NCI-H345 treated with DMSO at 0.1 percent for 48 hours (cell line): ENCODE measurements at regions not wholly inside any gene's neighbourhood (a gene's known extent, or its start where the extent isn't known, plus 50 kb on each side); places are given as distances from the start of the nearest gene placed in this dataset.
"Not testable (repeated sequence)": the region's sequence is repeated elsewhere in the genome, so short reads cannot be mapped to it uniquely, and the experiment has no call there.

Experiments used
- DNase-seq: peaks from one replicate; lab custom pipeline; 2025; ENCODE audit not compliant: unreplicated experiment; lab: John Stamatoyannopoulos, UW

GRCh38 chr22:46026899-46027210 is 49.9 kb upstream of the WNT7B start:
- DNase-seq, result no peak

GRCh38 chr22:46027211-46028105 is 50.5 kb upstream of the WNT7B start:
- DNase-seq, result no peak

DNA sequence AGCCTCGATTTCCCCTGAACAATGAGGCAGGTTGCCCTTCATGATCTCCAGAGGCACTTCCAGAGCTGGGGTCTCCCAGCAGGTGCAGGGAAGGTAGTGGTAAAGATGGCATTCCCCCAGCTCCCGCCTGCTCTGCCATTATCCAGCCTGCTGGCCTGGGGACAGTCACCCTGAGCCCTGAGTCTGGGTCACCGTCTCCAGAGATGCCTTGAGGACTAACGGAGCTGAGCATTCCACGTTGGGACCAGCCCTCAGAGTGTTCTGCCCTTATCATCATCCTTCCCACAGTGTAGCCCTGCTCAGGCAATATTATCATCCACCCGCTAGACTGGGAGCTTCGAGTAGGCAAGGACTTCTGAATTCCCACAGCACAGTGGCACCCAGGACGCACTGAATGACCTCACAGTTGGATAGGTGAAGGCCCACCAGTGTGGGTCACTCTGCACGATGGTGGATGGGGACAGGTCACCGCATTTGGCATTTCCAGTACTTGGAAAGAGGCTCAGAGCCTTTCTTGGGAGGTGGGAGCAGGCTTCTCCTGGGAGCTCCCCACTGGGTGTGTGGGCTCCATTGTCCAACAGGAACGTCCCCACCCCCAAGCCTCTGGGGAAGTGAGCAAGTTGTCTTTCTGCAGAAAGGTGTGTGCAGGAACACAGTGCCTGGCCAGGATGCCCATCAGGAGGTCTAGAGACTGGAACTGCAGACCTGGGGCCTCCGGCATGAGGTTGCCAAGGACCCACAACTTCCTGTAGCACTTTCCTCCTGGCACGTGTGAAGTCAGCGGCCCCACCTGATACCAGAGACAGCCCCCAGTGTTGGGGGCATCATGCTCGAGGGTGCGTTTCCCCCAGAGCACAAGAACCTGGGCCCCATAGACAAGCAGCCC is 51.4 kb upstream of the WNT7B start:
- no peak for DNase-seq

DNA sequence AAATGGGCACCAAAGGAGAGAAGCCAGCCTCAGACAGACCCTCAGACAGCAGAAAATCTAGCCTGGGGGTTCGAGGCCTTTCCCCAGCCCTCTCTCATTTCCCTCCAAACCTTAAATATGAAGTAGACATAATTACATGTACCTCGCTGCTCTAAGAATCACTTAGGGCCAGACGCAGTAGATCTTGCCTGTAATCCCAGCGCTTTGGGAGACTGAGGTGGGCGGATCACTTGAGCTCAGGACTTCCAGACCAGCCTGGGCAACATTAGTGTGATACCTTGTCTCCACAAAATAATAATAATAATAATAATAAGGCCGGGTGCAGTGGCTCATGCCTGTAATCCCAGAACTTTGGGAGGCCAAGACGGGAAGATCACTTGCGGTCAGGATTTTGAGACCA is 52.1 kb upstream of the WNT7B start:
- no peak for DNase-seq

- DNase-seq, result no peak
These were observed 52.7 kb upstream of the WNT7B start for GRCh38 chr22:46029574-46030200.

DNA sequence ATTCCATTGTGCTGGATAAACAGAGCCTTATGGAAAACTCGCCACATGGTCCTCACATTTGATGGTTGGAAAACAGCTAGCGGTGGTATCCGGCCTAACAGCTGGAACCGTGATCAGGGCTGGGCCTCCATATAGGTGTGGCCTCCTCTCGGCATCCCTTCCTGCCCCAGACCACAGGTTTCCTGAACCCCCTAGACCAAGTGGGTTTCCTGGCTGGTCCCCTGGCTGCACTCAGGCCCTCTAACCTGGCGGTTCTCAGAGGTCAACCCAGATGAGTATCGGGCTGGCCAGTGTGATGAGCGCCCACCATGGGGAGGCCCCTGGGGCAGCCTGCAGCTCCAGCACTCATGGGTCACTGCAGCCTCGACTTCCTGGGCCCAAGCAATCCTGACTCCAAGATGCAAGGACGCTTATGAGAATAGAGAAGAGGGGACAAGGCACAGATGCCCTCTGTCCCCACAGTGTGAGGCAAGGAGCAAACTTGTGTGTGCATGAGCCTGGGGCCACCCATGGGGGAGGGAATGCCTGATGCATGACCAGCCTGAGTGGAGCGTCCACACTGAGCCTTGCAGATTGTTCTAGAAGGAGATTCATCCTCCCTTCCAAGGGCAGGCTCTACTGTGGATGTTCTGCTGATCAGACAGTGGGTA is 53.4 kb upstream of the WNT7B start:
- no peak for DNase-seq

DNA sequence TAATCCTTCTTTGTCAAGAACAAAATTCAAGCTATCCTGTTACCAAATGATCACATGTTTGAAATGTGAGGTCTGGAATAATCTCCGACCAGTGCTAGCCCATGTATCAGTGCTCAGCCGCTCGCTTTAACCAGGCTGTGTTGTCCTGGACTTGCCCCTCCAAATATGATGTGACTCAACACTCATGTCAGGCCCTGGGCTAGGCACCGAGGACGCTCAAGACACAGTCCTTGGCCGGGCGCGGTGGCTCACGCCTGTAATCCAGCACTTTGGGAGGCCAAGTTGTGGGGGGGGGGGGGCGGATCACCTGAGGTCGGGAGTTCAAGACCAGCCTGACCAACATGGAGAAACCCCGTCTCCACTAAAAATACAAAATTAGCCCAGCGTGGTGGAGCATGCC is 54.1 kb upstream of the WNT7B start:
- DNase-seq, result no peak

DNA sequence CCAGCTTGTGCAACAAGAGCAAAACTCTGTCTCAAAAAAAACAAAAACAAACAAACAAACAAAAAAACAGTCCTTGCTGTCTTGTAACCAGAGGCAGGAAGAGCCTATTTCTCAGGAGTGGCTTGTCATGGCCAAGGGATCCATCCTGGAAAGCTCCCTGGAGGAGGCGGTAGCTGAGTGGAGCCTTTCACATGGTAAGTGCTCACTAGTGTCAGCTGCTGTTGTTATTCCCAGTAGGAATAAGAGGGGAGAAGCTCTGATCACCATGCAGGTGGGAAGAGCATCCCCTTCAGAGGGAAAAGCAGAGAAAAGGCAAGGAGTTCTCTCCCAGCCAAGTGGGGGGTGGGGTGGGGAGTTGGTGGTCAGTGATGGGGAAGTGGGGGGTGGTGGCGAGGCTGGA is 54.6 kb upstream of the WNT7B start:
- DNase-seq, result no peak

DNA sequence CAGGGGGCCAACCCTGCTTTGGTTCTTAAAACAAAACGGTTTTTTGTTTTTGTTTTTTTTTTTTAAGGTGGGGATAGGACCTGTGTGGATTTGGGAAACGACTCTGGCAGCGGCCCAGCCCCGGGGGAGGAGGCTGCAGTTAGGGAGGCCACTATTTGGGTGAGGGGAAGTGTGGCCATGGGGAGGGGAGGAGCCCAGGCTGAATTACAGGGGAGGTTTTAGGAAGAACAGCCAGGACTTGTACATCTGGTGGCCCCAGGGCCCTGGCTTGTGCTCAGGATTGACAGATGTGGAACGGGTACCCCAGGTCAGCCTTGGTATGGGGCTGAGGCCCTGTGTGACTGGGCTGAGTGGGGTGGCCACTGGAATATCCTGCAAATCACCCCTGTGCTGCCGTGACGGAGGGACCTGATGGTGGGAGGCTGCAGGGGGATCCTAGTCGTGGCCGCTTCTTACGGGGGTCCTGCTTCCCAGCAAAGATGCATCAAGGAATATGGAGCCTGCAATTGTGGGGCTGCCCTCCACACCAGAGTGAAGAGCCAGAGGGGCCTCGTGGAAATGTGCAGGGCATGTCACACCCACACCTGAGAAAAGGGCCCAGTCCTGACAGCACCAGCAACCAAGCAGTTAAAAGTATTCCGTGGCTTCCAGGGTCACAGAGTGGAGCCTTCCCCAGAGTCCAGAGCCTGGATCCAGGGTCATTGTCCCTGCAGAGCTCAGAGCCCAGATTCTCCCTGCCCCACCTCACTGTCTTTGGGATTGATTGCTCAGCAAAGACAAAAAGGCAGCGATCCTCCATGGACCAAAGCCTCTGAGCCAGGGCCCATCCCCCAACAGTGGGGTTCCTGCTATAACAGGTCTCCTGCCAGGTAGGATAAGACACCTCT is 55.2 kb upstream of the WNT7B start:
- no peak for DNase-seq

DNA sequence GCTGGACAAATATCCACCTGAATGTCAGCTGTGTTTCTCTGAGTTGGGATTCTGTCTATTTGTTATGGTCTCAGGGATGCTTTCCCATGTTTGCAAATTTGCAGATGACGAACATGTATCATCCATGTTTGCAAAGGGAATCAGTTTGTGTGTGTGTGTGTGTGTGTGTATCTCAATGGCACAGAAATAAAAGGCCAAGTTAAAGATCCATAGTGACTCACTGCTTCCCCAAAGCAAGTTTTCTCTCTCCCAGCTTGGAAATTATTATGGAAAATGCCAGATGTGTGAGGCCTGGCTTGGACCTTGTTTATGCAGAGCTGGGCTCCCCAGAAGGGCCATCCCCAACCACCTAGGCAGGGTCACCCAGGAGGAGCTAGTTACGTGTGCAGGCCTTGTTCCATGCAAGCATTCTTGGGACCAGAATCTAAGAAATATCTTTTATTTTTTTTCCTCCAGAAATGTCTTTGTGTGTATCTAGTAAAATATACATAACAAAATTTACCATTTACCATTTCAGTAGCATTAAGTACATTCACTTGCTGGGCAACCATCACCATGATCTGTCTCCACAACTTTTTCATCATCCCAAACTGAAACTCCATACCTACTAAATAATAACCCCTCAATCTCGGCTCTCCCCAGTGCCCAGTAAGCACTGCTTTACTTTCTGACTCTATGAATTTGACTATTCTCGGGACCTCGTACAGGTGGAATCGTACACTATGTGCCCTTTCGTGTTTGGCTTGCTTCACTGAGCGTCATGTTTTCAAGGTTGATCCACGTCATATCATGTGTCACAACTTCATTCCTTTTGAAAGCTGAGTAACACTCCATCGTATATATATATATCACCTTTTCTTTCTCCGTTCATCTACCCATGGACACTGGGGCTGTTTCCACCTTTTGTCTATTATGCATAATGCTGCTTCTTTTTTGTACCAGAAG is 56.6 kb upstream of the WNT7B start:
- DNase-seq, result no peak

GRCh38 chr22:46034480-46034879 is 57.5 kb upstream of the WNT7B start:
- DNase-seq, result not testable (repeated sequence)

- no peak for DNase-seq
These were observed 58.4 kb upstream of the WNT7B start for GRCh38 chr22:46035380-46035741.

- DNase-seq, result peak; percentile 91
These were observed 59.0 kb upstream of the WNT7B start for GRCh38 chr22:46035742-46036557.

DNA sequence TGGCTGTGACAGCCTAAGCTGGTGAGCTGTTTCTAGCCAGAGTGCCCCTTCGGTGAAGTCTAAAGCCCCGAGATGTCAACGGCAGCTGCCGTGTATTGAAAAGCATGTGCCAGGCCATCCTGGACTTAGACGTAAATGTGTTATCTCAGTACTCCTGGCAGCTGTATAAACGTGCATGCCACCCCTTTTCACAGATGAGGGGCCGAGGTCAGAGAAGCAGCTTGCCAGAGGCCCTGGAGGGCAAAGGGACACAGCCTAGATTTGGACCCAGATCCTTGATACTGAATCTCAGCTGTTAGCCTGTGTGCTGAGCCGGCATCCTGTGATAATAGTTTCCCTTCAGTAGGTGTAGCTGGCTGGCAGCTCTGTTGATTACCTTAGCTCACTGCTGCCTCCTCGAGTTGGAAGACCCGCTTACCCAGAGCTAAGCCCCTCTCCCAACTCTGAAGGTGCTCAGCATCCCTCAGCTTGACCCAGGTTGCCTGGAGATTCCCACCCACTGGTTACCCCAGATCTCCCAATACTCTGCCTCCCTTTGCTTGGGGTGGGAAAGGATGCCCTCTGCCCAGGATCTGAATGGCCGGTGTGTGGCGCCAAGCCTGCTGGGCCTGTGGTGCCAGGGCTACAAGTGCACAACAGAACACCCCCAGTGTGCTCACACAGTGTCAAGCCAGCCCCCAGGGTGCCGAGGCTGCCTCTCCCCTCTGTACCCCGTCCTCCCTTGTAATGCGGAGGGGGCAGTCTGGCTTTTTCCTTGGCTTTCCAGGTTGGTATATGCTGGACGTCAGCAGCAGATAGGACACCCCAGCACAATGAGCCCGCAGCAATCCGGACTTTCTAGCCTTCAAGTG is 59.8 kb upstream of the WNT7B start:
- DNase-seq, result no peak

- DNase-seq, result no peak
These were observed 61.2 kb upstream of the WNT7B start for GRCh38 chr22:46038174-46038487.

- no peak for DNase-seq
These were observed 61.8 kb upstream of the WNT7B start for GRCh38 chr22:46038516-46039430.

DNA sequence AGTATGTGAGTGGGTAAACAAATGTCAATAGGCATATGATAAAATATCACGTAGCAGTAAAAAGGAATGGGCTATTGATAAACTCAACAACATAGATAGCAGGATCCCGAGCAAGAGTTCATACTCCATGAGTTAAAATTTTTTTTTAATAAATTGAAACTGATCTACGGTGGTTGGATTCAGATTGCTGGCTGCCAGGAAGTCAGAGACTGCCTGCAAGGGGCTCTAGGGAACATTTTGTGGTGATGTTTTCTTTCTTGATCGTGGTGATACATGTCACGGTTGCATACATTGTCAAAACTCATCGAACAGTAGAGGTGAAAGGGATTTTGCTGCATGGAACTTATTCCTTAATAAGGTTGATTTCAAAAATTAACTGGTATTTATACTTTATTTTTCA is 62.6 kb upstream of the WNT7B start:
- no peak for DNase-seq
